Stimulated activated CD4-positive, alpha-beta T cell treated with anti-CD3 and anti-CD28 coated beads, TNF-alpha, amount 100 ng/mL, for 24 hours (primary cell): ENCODE measurements at regions not wholly inside any gene's neighbourhood (a gene's known extent, or its start where the extent isn't known, plus 50 kb on each side); places are given as distances from the start of the nearest gene placed in this dataset.

Experiments
- DNase-seq, 3 experiments: peaks; one replicate each; pipeline ENCODE4 v3.0.0-alpha.2; 2020; ENCODE audit warnings: low read depth in 3 of 3

GRCh38 chr10:131795761-131796160 lies 105.0 kb upstream of the PPP2R2D start:
- no peak for DNase-seq

- no peak for DNase-seq
Measured at GRCh38 chr10:131797626-131798025, 103.2 kb upstream of the PPP2R2D start.

DNA sequence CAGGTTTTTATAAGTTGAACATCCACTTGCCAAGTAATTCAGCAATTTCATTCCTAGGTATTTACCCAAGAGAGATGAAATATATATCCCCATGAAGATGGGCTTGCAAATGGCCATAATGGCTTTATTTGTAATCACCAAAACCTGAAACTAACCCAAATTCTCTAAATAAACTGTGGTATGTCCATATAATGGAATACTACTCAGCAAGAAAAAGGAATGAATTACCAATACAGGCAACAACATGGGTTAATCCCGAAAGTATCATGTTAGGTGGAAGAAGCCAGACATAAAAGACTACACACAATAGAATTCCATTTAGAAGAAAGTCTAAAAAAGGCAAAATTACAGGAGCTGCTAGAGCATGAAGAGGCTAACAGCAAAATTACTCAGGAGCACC lies 101.4 kb upstream of the PPP2R2D start:
- DNase-seq = no peak

DNA sequence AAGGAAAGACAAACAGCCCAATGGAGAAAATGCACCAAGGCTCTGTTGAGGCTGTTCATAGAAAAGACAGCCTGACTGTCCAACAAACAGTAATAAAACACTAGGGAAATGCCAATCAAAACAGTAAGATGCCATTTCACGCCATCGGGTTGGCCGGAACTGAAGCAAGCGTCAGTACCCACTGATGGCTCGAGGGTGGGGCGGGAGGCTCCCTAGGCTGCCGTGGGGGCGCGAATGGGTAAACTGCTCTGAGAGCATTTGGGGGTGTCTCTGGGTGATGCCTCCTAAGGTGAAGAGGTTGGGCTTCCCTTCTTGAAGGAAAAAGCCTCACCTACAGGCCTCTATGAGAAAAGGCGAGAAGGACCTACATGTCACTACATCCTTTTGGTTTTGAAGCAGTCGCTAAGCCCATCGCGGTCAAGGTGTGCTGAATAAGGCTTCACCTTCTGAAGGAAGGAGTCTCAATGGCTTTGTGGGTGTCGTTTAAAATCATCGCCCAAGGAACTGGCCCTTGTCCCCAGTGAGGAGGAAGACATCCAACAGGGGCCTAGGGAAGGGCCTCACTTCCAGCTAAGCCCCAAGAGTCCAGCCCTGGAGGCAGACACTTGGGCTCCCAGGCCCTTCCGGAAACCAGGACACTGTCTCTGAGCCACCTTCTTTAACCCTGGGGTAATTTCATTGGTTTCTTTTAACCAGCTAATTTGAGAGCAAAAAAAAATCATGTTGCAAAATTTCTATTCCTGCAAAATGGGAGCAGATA lies 98.5 kb upstream of the PPP2R2D start:
- no peak for DNase-seq

DNA sequence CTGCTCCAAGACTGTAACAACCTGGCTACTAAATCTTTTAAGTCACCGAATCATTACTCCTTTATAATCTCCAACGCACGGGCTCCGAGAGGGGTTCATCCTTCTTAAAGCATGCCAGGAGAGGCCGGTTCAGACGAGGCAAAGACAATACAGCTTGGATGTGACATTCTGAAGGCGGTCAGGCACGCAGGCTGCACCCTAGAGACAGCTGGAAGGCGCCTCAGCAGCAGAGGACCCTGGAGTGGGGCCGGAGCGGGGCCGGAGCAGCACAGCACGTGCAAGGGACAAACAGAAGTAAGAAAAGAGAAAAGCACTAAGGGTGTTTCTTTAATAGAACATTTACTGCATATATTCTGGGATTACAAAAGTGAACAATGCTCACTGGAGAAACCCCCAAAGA lies 97.8 kb upstream of the PPP2R2D start:
- no peak for DNase-seq

DNA sequence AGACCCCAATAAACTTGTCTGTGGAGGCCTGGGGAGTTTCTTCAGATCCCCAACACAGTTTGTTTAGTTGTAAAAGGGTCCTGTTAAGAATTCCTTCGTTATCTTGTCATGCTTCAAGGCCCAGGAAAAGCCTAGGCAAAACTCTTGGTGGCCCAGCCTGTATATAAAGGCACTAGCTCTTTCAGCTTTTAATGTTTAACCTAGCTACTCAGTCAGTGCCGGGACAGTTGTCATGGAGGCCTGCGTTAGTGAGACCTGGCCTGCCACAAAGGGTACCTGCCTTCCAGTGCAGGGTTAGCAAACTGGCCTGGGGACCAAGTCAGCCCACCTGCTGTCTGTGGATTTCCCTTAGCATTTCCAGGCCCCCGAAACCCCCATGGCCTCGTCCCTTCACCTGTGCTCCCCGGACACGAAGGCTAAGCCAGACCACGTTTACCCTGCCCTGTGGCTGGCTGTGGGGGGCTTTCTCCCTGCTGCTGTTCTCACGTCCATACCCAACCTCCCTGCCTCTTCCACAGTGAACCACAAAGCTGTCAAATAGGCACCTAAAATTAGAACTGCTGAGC lies 96.9 kb upstream of the PPP2R2D start:
- no peak for DNase-seq

GRCh38 chr10:131804551-131805295 lies 96.1 kb upstream of the PPP2R2D start:
- DNase-seq = no peak

DNA sequence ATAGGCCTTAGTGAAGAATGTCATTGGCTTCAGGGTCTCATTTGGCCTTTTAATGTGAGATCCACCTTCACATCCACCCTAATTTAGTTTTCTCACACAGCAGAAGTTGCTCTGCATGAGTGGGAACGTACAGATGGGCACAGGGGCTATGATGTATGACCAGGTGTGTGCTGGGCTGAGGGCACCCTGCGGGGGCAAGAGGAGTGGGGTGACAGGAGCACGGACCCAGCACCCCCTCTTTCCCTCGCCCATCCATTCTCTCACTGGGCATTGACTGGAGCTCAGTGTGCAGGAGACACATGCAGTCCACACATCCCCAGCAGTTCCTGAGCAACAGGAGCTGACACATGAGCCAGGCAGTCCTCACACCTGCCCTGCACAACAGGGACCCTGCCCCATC lies 95.1 kb upstream of the PPP2R2D start:
- DNase-seq = no peak

DNA sequence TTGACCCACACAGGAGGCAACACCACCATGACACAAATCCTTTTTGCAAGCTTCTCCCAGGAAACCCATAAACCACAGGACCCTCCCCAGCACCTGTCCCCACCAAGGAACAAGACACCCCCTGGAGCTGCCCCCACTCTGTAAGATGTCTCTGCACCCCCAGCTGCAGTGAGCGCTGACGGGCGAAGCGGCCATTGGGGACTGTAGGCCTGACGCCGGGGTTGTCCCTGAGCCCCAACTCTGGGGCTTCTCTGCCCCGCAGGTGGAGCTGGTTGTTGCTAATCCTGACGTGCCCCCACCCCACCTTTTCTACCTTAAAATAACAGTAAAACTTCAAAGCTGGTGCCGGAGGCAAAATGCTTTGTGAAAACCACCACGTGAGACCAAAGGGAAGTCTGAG lies 94.7 kb upstream of the PPP2R2D start:
- DNase-seq = no peak

DNA sequence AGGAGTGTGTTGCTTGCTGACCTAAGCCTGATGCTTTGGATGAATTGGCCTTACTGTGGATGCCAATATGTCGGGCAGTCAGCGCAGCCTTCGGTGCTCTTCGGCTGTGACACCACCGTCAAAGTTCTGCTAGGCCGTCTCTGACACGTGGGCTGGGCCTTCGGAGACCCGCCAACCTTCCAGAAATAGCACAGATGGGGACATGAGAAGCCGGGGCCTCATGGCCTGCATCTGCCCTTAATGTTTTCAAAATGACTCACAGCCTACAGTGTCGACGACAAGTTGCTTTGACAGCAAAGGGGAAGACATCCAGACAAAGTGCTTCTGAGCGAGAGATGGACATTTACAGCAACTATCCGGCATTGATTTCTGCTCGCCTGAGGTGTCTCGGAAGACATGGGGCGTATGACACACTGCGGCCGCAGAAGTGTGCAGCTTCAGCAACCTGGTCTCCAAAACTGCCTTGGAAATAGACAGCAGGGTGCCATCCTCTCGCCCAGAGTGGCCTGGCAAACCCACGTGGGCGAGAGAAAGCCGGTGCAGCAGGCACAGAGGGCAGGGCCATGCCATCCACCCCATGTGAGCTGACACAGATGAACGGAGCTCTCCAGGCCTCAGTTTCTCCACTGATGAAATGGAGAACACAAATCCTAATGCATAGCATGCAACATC lies 94.0 kb upstream of the PPP2R2D start:
- DNase-seq = no peak

GRCh38 chr10:131808370-131808930 lies 92.4 kb upstream of the PPP2R2D start:
- no peak for DNase-seq

- DNase-seq = no peak
Measured at GRCh38 chr10:131810036-131810804, 90.6 kb upstream of the PPP2R2D start.

- DNase-seq = no peak
Measured at GRCh38 chr10:131810805-131811629, 89.8 kb upstream of the PPP2R2D start.

DNA sequence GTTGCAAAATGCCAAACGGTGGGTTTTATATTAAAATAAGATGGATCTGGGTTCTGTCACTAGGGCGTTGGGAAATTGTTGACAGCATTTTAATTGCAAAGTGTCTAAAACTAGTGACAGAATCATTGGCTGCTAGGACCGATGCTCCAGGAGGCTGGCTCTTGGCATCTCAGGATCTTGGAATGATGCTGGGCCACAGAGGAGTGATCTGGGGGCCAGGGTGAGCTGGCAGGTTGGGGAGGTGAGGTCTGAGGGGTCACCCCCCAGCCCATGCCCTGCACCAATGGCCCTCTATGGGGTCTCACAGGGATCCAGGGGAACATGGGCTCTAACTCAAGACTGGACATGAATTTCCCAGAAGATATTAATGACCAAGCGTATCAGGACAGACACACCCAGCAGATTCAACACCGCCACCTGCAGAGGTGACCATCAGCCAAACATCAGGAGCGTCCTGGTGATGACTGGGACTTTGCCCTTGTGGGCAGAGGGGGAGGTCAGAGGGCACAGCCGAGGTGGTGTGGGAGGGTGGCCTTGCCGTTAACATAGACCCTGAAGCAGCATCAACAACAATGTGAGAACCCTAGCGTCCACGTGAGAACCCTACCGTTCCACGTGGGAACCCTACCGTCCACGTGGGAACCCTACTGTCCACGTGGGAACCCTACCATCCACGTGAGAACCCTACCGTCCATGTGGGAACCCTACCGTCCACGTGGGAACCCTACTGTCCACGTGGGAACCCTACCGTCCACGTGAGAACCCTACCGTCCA lies 89.0 kb upstream of the PPP2R2D start:
- no peak for DNase-seq

DNA sequence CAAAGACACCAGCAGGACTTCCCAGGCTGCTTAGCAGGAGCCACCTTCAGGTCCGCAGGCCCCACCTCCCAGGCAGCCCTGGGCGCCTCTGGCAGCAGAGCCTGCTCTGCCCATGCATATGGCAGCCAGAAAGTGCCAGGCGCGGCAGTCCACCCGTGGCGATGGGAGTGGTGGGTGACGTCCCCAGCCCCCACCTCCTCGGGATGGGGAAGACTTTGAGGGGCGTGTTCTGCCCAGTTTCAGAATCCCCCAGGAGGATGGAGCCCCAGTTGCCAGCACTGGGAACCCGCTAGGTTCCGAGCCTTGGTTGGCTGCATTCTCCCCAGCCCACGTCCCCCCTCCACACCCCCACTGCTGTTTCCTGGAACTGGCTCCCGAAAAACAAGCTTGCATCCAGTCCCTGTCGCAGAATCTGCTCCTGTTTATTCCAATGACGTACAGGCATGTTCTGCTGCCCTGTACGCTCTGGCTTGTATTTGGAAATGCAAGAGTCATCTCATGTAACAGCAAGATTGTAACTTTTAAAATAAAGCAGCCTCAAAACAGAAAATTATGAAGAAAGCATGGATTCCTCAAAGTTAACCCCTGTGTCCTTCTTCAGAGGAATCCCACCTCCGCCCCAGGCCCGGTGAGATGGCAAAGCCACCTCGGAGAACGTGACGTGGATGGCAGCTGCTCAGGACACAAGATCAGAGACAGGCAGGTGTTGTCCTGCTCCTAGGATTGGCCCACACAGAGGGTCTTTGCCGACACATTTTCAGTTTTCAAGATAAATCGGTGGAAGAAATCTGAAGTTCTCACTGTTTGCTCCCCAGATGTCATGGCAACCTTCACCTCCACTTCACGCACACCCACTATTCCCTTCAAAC lies 87.8 kb upstream of the PPP2R2D start:
- DNase-seq = no peak

DNA sequence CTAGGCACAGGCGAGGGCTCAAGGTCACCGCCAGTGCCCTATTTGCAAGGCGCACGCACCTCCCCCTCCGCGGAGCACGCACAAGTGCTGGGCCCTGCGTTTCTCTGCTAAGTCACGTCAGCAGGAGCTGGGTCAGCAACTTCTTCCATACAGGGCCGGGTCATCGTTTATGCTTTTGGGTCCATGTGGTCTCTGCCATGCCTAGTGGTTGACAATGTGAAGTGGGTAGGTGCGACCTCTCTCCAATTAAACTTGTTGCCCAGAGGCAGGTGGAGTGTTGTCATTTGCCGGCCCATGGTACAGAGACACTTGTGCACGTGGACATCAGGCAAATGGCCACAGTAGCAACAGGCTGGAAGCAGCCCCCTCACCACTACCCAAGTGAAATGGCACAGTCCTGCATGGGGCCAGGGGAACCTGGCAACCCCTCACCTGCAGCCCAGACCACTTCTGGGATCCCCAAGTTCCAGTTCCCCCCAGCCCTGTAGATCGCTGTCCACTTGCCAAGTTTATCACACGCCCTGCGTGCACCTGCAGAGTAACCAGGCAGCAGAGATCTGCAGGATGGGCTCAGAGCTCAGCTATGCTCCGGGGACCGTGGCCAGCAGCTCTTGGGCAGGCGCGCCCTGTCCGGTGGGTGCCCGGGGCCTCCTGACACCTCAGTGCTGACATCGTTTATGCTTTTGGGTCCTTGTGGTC lies 86.1 kb upstream of the PPP2R2D start:
- no peak for DNase-seq

GRCh38 chr10:131815266-131816156 lies 85.3 kb upstream of the PPP2R2D start:
- no peak for DNase-seq
